ENCODE measurements at regions not wholly inside any gene's neighbourhood (a gene's known extent, or its start where the extent isn't known, plus 50 kb on each side); places are given as distances from the start of the nearest gene placed in this dataset.

DNA sequence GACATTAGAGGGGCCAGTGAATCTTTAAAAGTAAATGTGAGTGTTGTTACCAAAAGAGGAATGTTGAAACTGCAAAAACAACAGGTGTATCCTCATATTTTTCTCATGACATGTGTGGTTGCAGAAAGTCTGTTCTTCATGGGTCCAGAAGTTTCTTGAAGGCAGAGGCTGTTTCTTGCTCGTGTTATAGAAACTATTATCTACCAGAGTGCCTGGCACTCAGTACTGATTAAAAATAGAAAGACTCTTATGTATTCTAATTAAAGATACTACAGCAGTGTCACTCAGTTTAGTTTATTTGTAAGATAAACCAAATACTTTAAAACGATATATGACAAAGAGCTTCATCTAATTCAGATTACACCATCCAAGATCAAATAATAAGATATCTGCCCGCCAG is 1864.2 kb upstream of the WWC1 start:
- FAIRE-seq = no peak
- no peak for DNase-seq (ENCODE audit: low spot score)
- CTCF ChIA-PET (ENCODE audit: low intra/inter-chr PET ratio, low total read pairs) = no interaction called here
- no TSS peak for BruUV-seq (replicated peaks)
- Histone ChIP-seq H3K79me2 (ENCODE audit: insufficient read depth, low read length) (no peaks in the 10 kb centered on the region), H3K27ac (ENCODE audit: extremely low read length, insufficient read depth, low read length) (no peak overlapping the region), H3K9me3 (ENCODE audit: low read length) (peaks cover 95% of the 10 kb centered on the region), H3K4me1 (ENCODE audit: insufficient read depth, low read length) (no peaks in the 10 kb centered on the region), H3K9ac (ENCODE audit: insufficient read depth, low read depth, low read length) (no peak overlapping the region), H4K20me1 (ENCODE audit: insufficient read depth, low read length) (no peaks in the 10 kb centered on the region), H3K27me3 (ENCODE audit: control insufficient read depth in 1 of 2, insufficient read depth in 2 of 2, low read length in 2 of 2) (no peaks in the 10 kb centered on the region), H3K4me3 (replicated peaks in 1 of 3; ENCODE audit: insufficient read depth in 1 of 3, low read depth in 2 of 3, low read length in 3 of 3) (no peak overlapping the region), H3K36me3 (replicated peaks in 1 of 2; ENCODE audit: control insufficient read depth in 1 of 2, insufficient read depth in 2 of 2, low read length in 2 of 2) (no peaks in the 10 kb centered on the region), H3K4me2 (ENCODE audit: low read depth, low read length) (no peak overlapping the region), H2AFZ (ENCODE audit: low read length) (no peak overlapping the region)
- POLR2A ChIA-PET = no interaction called here
- in situ Hi-C loops (cut with HindIII; ENCODE audit: extremely low pct_ligation_motif_present, low pct_unique_long_range_greater_than_20kb) = no loop called here
- ATAC-seq = no peak
- intact Hi-C loops (cut with micrococcal nuclease; ENCODE audit: unreplicated experiment) = no loop called here
- 1% methylated on average over 3 of the region's 3 CpGs for WGBS (ENCODE audit: low lambda C conversion rate)
- no peak for TF ChIP-seq ZNF775 (CRISPR knock-in tag; IDR thresholded peaks at IDR 0.05; ENCODE audit: borderline replicate concordance)
- TF ChIP-seq, protein P1, sequence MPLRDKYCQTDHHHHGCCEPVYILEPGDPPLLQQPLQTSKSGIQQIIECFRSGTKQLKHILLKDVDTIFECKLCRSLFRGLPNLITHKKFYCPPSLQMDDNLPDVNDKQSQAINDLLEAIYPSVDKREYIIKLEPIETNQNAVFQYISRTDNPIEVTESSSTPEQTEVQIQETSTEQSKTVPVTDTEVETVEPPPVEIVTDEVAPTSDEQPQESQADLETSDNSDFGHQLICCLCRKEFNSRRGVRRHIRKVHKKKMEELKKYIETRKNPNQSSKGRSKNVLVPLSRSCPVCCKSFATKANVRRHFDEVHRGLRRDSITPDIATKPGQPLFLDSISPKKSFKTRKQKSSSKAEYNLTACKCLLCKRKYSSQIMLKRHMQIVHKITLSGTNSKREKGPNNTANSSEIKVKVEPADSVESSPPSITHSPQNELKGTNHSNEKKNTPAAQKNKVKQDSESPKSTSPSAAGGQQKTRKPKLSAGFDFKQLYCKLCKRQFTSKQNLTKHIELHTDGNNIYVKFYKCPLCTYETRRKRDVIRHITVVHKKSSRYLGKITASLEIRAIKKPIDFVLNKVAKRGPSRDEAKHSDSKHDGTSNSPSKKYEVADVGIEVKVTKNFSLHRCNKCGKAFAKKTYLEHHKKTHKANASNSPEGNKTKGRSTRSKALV (CRISPR knock-in tag; IDR thresholded peaks at IDR 0.05) = no peak
- TF ChIP-seq, protein P2, sequence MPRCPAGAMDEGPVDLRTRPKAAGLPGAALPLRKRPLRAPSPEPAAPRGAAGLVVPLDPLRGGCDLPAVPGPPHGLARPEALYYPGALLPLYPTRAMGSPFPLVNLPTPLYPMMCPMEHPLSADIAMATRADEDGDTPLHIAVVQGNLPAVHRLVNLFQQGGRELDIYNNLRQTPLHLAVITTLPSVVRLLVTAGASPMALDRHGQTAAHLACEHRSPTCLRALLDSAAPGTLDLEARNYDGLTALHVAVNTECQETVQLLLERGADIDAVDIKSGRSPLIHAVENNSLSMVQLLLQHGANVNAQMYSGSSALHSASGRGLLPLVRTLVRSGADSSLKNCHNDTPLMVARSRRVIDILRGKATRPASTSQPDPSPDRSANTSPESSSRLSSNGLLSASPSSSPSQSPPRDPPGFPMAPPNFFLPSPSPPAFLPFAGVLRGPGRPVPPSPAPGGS (CRISPR knock-in tag; IDR thresholded peaks at IDR 0.05) = no peak
- TF ChIP-seq FOXP1 (IDR thresholded peaks at IDR 0.05) = no peak
- TF ChIP-seq FOXP1 (CRISPR knock-in tag; IDR thresholded peaks at IDR 0.05) = no peak
- TF ChIP-seq, protein P3, sequence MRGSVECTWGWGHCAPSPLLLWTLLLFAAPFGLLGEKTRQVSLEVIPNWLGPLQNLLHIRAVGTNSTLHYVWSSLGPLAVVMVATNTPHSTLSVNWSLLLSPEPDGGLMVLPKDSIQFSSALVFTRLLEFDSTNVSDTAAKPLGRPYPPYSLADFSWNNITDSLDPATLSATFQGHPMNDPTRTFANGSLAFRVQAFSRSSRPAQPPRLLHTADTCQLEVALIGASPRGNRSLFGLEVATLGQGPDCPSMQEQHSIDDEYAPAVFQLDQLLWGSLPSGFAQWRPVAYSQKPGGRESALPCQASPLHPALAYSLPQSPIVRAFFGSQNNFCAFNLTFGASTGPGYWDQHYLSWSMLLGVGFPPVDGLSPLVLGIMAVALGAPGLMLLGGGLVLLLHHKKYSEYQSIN (CRISPR knock-in tag; IDR thresholded peaks at IDR 0.05; ENCODE audit: borderline replicate concordance) = no peak
- TF ChIP-seq, protein P4, sequence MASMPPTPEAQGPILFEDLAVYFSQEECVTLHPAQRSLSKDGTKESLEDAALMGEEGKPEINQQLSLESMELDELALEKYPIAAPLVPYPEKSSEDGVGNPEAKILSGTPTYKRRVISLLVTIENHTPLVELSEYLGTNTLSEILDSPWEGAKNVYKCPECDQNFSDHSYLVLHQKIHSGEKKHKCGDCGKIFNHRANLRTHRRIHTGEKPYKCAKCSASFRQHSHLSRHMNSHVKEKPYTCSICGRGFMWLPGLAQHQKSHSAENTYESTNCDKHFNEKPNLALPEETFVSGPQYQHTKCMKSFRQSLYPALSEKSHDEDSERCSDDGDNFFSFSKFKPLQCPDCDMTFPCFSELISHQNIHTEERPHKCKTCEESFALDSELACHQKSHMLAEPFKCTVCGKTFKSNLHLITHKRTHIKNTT (CRISPR knock-in tag; IDR thresholded peaks at IDR 0.05) = no peak
- no peak for TF ChIP-seq ZNF331 (CRISPR knock-in tag; IDR thresholded peaks at IDR 0.05)
- TF ChIP-seq, protein P5, sequence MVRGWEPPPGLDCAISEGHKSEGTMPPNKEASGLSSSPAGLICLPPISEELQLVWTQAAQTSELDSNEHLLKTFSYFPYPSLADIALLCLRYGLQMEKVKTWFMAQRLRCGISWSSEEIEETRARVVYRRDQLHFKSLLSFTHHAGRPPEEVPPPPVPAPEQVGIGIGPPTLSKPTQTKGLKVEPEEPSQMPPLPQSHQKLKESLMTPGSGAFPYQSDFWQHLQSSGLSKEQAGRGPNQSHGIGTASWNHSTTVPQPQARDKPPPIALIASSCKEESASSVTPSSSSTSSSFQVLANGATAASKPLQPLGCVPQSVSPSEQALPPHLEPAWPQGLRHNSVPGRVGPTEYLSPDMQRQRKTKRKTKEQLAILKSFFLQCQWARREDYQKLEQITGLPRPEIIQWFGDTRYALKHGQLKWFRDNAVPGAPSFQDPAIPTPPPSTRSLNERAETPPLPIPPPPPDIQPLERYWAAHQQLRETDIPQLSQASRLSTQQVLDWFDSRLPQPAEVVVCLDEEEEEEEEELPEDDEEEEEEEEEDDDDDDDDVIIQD (CRISPR knock-in tag; IDR thresholded peaks at IDR 0.05; ENCODE audit: low read depth) = no peak
- TF ChIP-seq BRCA1 (CRISPR knock-in tag; IDR thresholded peaks at IDR 0.05) = no peak
- no peak for TF ChIP-seq KMT2A (CRISPR knock-in tag; IDR thresholded peaks at IDR 0.05)
- TF ChIP-seq, protein P6, sequence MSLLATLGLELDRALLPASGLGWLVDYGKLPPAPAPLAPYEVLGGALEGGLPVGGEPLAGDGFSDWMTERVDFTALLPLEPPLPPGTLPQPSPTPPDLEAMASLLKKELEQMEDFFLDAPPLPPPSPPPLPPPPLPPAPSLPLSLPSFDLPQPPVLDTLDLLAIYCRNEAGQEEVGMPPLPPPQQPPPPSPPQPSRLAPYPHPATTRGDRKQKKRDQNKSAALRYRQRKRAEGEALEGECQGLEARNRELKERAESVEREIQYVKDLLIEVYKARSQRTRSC (CRISPR knock-in tag; IDR thresholded peaks at IDR 0.05; ENCODE audit: low read depth) = no peak
- TF ChIP-seq, protein P7, sequence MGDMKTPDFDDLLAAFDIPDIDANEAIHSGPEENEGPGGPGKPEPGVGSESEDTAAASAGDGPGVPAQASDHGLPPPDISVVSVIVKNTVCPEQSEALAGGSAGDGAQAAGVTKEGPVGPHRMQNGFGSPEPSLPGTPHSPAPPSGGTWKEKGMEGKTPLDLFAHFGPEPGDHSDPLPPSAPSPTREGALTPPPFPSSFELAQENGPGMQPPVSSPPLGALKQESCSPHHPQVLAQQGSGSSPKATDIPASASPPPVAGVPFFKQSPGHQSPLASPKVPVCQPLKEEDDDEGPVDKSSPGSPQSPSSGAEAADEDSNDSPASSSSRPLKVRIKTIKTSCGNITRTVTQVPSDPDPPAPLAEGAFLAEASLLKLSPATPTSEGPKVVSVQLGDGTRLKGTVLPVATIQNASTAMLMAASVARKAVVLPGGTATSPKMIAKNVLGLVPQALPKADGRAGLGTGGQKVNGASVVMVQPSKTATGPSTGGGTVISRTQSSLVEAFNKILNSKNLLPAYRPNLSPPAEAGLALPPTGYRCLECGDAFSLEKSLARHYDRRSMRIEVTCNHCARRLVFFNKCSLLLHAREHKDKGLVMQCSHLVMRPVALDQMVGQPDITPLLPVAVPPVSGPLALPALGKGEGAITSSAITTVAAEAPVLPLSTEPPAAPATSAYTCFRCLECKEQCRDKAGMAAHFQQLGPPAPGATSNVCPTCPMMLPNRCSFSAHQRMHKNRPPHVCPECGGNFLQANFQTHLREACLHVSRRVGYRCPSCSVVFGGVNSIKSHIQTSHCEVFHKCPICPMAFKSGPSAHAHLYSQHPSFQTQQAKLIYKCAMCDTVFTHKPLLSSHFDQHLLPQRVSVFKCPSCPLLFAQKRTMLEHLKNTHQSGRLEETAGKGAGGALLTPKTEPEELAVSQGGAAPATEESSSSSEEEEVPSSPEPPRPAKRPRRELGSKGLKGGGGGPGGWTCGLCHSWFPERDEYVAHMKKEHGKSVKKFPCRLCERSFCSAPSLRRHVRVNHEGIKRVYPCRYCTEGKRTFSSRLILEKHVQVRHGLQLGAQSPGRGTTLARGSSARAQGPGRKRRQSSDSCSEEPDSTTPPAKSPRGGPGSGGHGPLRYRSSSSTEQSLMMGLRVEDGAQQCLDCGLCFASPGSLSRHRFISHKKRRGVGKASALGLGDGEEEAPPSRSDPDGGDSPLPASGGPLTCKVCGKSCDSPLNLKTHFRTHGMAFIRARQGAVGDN (CRISPR knock-in tag; IDR thresholded peaks at IDR 0.05) = no peak
- no peak for TF ChIP-seq ZNF766 (CRISPR knock-in tag; IDR thresholded peaks at IDR 0.05; ENCODE audit: borderline replicate concordance)
